ENCODE measurements at regions not wholly inside any gene's neighbourhood (a gene's known extent, or its start where the extent isn't known, plus 50 kb on each side); places are given as distances from the start of the nearest gene placed in this dataset.

DNA sequence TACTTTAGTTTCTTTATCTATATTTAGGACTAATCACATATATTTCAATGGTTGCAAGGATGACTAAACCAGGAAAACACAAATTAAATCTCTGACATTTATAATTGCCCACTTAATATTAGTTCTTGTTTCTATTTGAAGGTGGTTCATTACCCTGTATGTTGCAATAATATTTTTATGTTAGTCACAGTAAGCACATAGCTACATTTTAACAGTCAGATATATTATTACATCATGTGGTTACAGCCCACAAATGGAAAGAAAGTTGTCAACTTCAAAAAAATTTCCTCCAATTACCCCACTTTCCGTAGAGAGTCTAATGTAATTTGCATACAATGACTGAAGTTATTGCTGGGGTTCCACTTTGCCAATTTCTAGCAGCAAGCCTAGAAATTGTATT lies 114.6 kb downstream of the TUSC7 start:
- CTCF ChIA-PET (ENCODE audit: partially characterized antibody), result no interaction called here
- TF ChIP-seq CBX8 (IDR thresholded peaks at IDR 0.05; ENCODE audit: borderline replicate concordance, low read depth, low read length), result no peak
- no peak for TF ChIP-seq TEAD4 (IDR thresholded peaks at IDR 0.05; ENCODE audit: low read depth, low read length)
- TF ChIP-seq YY1 (IDR thresholded peaks at IDR 0.05; ENCODE audit: low read depth, low read length), result no peak
- TF ChIP-seq, protein P1, sequence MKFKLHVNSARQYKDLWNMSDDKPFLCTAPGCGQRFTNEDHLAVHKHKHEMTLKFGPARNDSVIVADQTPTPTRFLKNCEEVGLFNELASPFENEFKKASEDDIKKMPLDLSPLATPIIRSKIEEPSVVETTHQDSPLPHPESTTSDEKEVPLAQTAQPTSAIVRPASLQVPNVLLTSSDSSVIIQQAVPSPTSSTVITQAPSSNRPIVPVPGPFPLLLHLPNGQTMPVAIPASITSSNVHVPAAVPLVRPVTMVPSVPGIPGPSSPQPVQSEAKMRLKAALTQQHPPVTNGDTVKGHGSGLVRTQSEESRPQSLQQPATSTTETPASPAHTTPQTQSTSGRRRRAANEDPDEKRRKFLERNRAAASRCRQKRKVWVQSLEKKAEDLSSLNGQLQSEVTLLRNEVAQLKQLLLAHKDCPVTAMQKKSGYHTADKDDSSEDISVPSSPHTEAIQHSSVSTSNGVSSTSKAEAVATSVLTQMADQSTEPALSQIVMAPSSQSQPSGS (IDR thresholded peaks at IDR 0.05; ENCODE audit: low read length), result no peak
- TF ChIP-seq CHD1 (IDR thresholded peaks at IDR 0.05; ENCODE audit: low read depth, low read length), result no peak
- TF ChIP-seq ASH2L (IDR thresholded peaks at IDR 0.05; ENCODE audit: low read length), result no peak
- TF ChIP-seq HDAC6 (IDR thresholded peaks at IDR 0.05; ENCODE audit: low read depth, low read length), result no peak
- TF ChIP-seq KDM4A (IDR thresholded peaks at IDR 0.05; ENCODE audit: low read depth, low read length, severe bottlenecking), result no peak
- no peak for TF ChIP-seq SIX5 (IDR thresholded peaks at IDR 0.05; ENCODE audit: low read depth, low read length)
- no peak for TF ChIP-seq GTF2F1 (IDR thresholded peaks at IDR 0.05; ENCODE audit: borderline replicate concordance, low read depth, low read length)
- TF ChIP-seq RAD21 (IDR thresholded peaks at IDR 0.05 in 1 of 2, conservative IDR thresholded peaks at IDR 0.05 in 1 of 2; ENCODE audit: low read depth in 2 of 2, low read length in 2 of 2), result no peak
- no peak for TF ChIP-seq SRF (IDR thresholded peaks at IDR 0.05; ENCODE audit: low read depth, low read length)
- TF ChIP-seq TAF1 (IDR thresholded peaks at IDR 0.05; ENCODE audit: low read depth, low read length), result no peak
- no peak for TF ChIP-seq EGR1 (IDR thresholded peaks at IDR 0.05; ENCODE audit: borderline replicate concordance, low read depth, low read length)
- no peak for TF ChIP-seq RFX5 (IDR thresholded peaks at IDR 0.05; ENCODE audit: borderline replicate concordance, low read depth, low read length)

More for the DNA sequence above, 114.6 kb downstream of the TUSC7 start:
- Histone ChIP-seq H3K36me3 (ENCODE audit: control insufficient read depth in 2 of 4, insufficient read depth in 4 of 4, low read length in 3 of 4) (no peaks in the 10 kb centered on the region), H3K18ac (ENCODE audit: extremely low read depth, low read length) (no peak overlapping the region), H3K79me2 (ENCODE audit: control insufficient read depth in 1 of 2, insufficient read depth in 2 of 2, low read length in 2 of 2) (no peaks in the 10 kb centered on the region), H3K4ac (replicated peaks; ENCODE audit: insufficient read length, low read depth, low read length) (no peak overlapping the region), H3K79me1 (ENCODE audit: low read depth, low read length) (no peaks in the 10 kb centered on the region), H3K27ac (ENCODE audit: low read depth, low read length) (no peak overlapping the region), H2BK12ac (ENCODE audit: low read depth, low read length) (no peak overlapping the region), H3K14ac (ENCODE audit: insufficient read length) (no peak overlapping the region), H3K4me1 (replicated peaks in 1 of 4; ENCODE audit: control insufficient read depth in 3 of 4, insufficient read depth in 4 of 4, low read length in 3 of 4) (peaks cover 0 to 2% (median 0%) of the 10 kb centered on the region in 4 experiments; a peak in 2 of 7 replicates), H3K4me3 (ENCODE audit: extremely low read depth in 1 of 4, insufficient read depth in 2 of 4, low read depth in 3 of 4, low read length in 4 of 4) (no peak overlapping the region), H3K4me2 (ENCODE audit: insufficient read depth in 1 of 2, low read depth in 2 of 2, low read length in 2 of 2) (no peak overlapping the region), H3K23me2 (ENCODE audit: low read depth, low read length) (no peaks in the 10 kb centered on the region), H2AK5ac (ENCODE audit: low read depth, low read length) (no peak overlapping the region), H4K5ac (ENCODE audit: insufficient read length, low read depth, low read length) (no peak overlapping the region), H2BK120ac (replicated peaks; ENCODE audit: low read depth, low read length) (no peak overlapping the region), H2BK20ac (ENCODE audit: low read length) (no peak overlapping the region), H2BK15ac (ENCODE audit: low read length) (no peak overlapping the region), H4K20me1 (replicated peaks in 1 of 2; ENCODE audit: control insufficient read depth in 1 of 2, insufficient read depth in 2 of 2, low read length in 2 of 2) (no peaks in the 10 kb centered on the region), H2BK5ac (ENCODE audit: low read depth, low read length) (no peak overlapping the region), H4K8ac (ENCODE audit: extremely low read depth, insufficient read depth, low read length) (no peak overlapping the region), H3K9ac (replicated peaks in 1 of 4; ENCODE audit: extremely low read depth in 1 of 4, low read depth in 3 of 4, low read length in 3 of 4) (no peak overlapping the region), H4K91ac (replicated peaks; ENCODE audit: insufficient read length, low read length) (no peak overlapping the region), H3K9me3 (ENCODE audit: insufficient read depth in 2 of 2, low read depth in 1 of 2, low read length in 1 of 2) (no peaks in the 10 kb centered on the region), H3K23ac (ENCODE audit: insufficient read length) (no peak overlapping the region), H3K56ac (replicated peaks; ENCODE audit: insufficient read length, low read depth, low read length) (no peak overlapping the region), H3K27me3 (replicated peaks in 1 of 4; ENCODE audit: control insufficient read depth in 3 of 4, extremely low read depth in 1 of 4, insufficient read depth in 3 of 4, low read length in 3 of 4) (no peaks in the 10 kb centered on the region), H2AFZ (ENCODE audit: low read length) (no peak overlapping the region)
- DNase-seq (ENCODE audit: low read depth in 1 of 2, low spot score in 2 of 2) (no peak), FAIRE-seq (no peak)
- 95% methylated on average over 1 of the region's 1 CpG; no CpG with 5 or more reads in 1 of the 2 experiments for WGBS, 2 experiments (ENCODE audit: extremely low coverage in 1 of 2, insufficient coverage in 1 of 2, insufficient read length in 1 of 2, insufficient replicate concordance in 2 of 2, low coverage in 1 of 2, low lambda C conversion rate in 2 of 2, missing lambda C conversion rate in 1 of 2)
- POLR2A ChIA-PET (ENCODE audit: partially characterized antibody), result no interaction called here
